ENCODE measurements at regions not wholly inside any gene's neighbourhood (a gene's known extent, or its start where the extent isn't known, plus 50 kb on each side); places are given as distances from the start of the nearest gene placed in this dataset.

DNA sequence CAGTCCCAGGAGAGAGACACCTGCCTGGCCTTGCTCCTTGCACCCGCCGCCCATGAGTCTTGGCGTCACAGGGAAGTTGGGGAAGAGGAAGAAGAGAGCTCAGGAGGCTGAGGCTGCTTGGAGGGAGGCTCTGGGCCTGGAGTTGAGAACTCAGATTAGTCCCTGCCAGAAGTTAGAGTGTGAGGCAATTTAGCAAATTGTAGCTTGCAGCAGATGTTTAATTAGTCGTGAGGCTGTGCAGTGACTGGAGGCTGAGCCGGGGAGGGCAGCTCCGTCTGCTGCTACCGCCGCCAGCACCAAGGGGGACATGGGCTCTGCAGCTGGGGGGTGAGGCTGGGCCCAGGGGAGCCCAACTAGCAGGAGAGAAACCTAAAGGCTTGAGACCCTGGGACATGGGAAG, 738.3 kb upstream of the EEF2KMT start:
- intact Hi-C loops (cut with DNase I; ENCODE audit: low total_unique reads) = no loop called here
- no peak overlapping the region for H3K27ac ChIP-seq
- no peaks in the 10 kb centered on the region for H3K9me3 ChIP-seq
- no peaks in the 10 kb centered on the region for H3K36me3 ChIP-seq
- no peak overlapping the region for H3K4me3 ChIP-seq
- in situ Hi-C loops (cut with MboI; ENCODE audit: low sequenced_read_pairs in 4 of 4) = no loop called here
- H3K27me3 ChIP-seq = no peaks in the 10 kb centered on the region
- DNase-seq (no peak), ATAC-seq (no peak)
- H3K4me1 ChIP-seq = no peaks in the 10 kb centered on the region
- TF ChIP-seq, protein P1, sequence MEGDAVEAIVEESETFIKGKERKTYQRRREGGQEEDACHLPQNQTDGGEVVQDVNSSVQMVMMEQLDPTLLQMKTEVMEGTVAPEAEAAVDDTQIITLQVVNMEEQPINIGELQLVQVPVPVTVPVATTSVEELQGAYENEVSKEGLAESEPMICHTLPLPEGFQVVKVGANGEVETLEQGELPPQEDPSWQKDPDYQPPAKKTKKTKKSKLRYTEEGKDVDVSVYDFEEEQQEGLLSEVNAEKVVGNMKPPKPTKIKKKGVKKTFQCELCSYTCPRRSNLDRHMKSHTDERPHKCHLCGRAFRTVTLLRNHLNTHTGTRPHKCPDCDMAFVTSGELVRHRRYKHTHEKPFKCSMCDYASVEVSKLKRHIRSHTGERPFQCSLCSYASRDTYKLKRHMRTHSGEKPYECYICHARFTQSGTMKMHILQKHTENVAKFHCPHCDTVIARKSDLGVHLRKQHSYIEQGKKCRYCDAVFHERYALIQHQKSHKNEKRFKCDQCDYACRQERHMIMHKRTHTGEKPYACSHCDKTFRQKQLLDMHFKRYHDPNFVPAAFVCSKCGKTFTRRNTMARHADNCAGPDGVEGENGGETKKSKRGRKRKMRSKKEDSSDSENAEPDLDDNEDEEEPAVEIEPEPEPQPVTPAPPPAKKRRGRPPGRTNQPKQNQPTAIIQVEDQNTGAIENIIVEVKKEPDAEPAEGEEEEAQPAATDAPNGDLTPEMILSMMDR (IDR thresholded peaks at IDR 0.05 in 4 of 5, conservative IDR thresholded peaks at IDR 0.05 in 1 of 5) = no peak
- TF ChIP-seq POLR2A (IDR thresholded peaks at IDR 0.05) = no peak

DNA sequence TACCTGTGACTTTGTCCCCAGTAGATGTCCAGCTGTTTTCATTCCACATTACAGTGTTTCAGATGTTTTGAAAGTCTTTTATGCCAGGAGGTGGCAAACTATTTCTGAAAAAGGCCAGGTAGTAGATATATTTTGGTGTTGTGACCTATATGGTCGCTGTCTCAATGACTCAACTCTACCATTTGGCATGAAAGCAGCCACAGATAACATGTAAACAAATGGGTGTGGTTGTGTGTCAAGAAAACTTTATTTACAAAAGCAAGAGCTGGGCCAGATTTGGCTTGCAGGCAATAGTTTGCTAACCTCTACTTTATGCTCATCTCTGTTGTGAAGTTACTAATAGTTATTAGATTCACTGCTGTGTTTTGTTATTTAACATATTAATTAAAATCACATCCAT, 728.7 kb upstream of the EEF2KMT start:
- TF ChIP-seq, protein P1 (IDR thresholded peaks at IDR 0.05 in 4 of 5, conservative IDR thresholded peaks at IDR 0.05 in 1 of 5) = no peak
- Histone ChIP-seq H3K4me3 (no peak overlapping the region), H3K27ac (no peak overlapping the region), H3K4me1 (no peaks in the 10 kb centered on the region), H3K9me3 (no peaks in the 10 kb centered on the region), H3K36me3 (no peaks in the 10 kb centered on the region), H3K27me3 (no peaks in the 10 kb centered on the region)
- intact Hi-C loops (cut with DNase I; ENCODE audit: low total_unique reads) = no loop called here
- in situ Hi-C loops (cut with MboI; ENCODE audit: low sequenced_read_pairs in 4 of 4) = loop anchor here in 1 of 4 donors (10.0 kb wide), 1 partner anchor 58 kb away; no protein-coding TSS in a partner anchor
- ATAC-seq (no peak), DNase-seq (no peak)

DNA sequence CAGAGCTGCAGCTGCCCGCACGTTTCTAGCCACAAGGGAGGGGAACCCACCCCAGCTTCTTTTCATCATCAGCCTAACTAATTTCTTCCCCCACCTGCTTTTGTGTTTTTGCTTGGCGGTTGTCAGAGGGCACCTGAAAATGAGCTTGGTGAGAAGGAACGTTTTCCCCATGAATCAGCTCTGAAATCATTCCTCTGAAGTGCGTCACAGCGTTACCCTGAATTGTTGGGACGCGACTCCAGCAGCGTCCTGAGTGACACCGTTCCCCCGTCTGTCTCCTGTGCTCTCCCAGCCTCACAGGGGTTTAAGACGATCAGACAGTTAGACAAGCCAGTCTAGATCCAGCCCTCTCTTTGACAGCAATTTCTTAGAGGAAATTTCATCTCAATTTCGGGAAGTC, 722.9 kb upstream of the EEF2KMT start:
- ATAC-seq = no peak
- intact Hi-C loops (cut with DNase I; ENCODE audit: low total_unique reads) = no loop called here
- in situ Hi-C loops (cut with MboI; ENCODE audit: low sequenced_read_pairs in 4 of 4) = loop anchor here in 1 of 4 donors (10.0 kb wide), 1 partner anchor 64 kb away; no protein-coding TSS in a partner anchor
- Histone ChIP-seq H3K4me1 (no peaks in the 10 kb centered on the region), H3K27me3 (no peaks in the 10 kb centered on the region), H3K36me3 (no peaks in the 10 kb centered on the region), H3K9me3 (no peaks in the 10 kb centered on the region), H3K27ac (no peak overlapping the region), H3K4me3 (no peak overlapping the region)
- DNase-seq = no peak
- TF ChIP-seq, protein P1 (IDR thresholded peaks at IDR 0.05 in 4 of 5, conservative IDR thresholded peaks at IDR 0.05 in 1 of 5) = no peak
- no peak for TF ChIP-seq POLR2A (IDR thresholded peaks at IDR 0.05)

DNA sequence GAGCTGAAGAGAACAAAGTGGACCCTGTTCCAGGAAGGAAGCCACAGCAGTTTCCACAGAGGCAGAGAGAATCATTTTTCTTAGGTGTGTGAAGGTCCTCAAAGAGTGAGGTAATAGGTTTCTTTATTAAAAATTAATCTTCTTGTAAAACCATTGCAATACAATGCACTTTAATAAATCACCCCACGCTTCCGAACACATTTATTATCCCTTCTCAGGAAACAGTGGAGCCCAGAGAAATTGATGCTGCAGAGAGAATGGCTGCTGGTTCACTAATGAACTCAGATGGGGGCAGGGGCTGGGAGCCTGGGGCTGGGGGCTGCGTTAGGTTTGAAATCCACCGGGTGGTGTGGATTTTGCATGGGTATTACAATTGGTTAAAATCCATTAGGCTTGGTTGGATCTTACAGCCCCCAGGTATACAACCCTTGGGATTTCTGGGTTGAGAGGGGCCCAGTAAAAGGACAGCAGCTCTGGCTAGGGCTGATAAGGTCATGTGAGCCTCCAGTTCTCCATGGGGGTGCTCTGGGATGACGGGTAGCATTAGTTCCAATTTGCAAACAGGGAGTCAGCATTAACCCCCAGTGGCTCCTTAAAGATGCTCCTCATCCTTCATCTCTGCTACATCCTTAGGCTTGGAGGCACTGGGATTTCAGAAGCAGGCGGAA, 718.1 kb upstream of the EEF2KMT start:
- intact Hi-C loops (cut with DNase I; ENCODE audit: low total_unique reads) = no loop called here
- Histone ChIP-seq H3K27me3 (no peaks in the 10 kb centered on the region), H3K4me1 (no peaks in the 10 kb centered on the region), H3K36me3 (no peaks in the 10 kb centered on the region), H3K9me3 (no peaks in the 10 kb centered on the region), H3K4me3 (no peak overlapping the region), H3K27ac (no peak overlapping the region)
- TF ChIP-seq, protein P1 (IDR thresholded peaks at IDR 0.05 in 4 of 5, conservative IDR thresholded peaks at IDR 0.05 in 1 of 5) = no peak
- TF ChIP-seq POLR2A (IDR thresholded peaks at IDR 0.05) = no peak
- DNase-seq (no peak), ATAC-seq (no peak)
- in situ Hi-C loops (cut with MboI; ENCODE audit: low sequenced_read_pairs in 4 of 4) = no loop called here

DNA sequence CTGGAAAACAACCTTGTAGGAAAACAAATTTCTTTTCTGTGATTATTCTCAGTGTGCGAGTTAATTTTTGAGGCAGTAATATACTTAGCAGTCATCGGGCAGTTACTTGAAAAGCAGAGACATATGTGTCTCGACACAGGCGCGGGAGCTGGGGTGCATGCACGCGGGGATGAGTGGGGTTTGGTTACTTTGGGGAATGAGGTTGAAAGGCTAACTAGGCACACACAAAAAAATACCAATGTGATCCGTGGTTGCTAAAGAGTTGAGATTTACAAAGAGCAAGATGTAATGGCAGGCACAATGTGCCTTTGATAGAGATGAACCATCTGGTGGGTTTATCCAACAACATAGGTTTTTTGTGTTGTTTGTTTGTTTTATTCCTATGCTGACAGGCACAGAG, 703.8 kb upstream of the EEF2KMT start:
- intact Hi-C loops (cut with DNase I; ENCODE audit: low total_unique reads) (no loop called here), in situ Hi-C loops (cut with MboI; ENCODE audit: low sequenced_read_pairs in 4 of 4) (no loop called here)
- H3K27ac ChIP-seq = no peak overlapping the region
- no peak for DNase-seq
- H3K4me1 ChIP-seq = no peaks in the 10 kb centered on the region
- H3K27me3 ChIP-seq = no peaks in the 10 kb centered on the region
- no peak for TF ChIP-seq POLR2A (IDR thresholded peaks at IDR 0.05)
- TF ChIP-seq, protein P1 (IDR thresholded peaks at IDR 0.05 in 4 of 5, conservative IDR thresholded peaks at IDR 0.05 in 1 of 5) = no peak
- H3K4me3 ChIP-seq = no peak overlapping the region
- no peaks in the 10 kb centered on the region for H3K9me3 ChIP-seq
- no peaks in the 10 kb centered on the region for H3K36me3 ChIP-seq
- no peak for ATAC-seq
